ENCODE measurements at regions not wholly inside any gene's neighbourhood (a gene's known extent, or its start where the extent isn't known, plus 50 kb on each side); places are given as distances from the start of the nearest gene placed in this dataset.

DNA sequence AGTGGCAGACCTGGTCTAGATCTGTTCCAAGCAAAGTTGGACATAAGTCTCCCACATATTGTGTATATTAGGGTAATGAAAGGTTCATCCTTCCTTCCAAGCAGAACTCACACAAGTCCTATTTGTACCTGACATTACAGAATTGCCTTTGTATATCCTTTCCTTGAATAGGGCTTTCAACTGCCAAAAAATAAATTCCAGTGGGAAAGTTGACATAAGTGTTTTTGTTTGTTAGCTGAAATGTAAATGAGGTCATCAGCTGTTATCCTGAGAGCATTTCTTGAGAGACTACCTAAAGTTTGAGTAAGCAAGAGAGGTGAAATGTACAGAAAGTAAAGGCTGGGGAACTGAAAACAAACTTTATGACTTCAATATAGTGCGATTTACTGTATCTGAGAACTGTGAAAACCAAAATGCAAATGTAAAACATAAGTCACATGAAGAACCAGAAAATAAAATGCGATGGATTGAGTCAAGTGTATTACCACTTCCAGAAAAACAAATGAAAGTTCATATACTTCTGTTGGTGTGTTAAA lies 527.3 kb upstream of the SEMA3D start:
- no peak overlapping the region for H3K4me2 ChIP-seq (ENCODE audit: insufficient read depth, low read length)
- H4K20me1 ChIP-seq (ENCODE audit: insufficient read depth, low read length), result no peaks in the 10 kb centered on the region
- DNase-seq, result no peak
- no peaks in the 10 kb centered on the region for H3K79me2 ChIP-seq (ENCODE audit: insufficient read depth, low read length)
- TF ChIP-seq, protein P1, sequence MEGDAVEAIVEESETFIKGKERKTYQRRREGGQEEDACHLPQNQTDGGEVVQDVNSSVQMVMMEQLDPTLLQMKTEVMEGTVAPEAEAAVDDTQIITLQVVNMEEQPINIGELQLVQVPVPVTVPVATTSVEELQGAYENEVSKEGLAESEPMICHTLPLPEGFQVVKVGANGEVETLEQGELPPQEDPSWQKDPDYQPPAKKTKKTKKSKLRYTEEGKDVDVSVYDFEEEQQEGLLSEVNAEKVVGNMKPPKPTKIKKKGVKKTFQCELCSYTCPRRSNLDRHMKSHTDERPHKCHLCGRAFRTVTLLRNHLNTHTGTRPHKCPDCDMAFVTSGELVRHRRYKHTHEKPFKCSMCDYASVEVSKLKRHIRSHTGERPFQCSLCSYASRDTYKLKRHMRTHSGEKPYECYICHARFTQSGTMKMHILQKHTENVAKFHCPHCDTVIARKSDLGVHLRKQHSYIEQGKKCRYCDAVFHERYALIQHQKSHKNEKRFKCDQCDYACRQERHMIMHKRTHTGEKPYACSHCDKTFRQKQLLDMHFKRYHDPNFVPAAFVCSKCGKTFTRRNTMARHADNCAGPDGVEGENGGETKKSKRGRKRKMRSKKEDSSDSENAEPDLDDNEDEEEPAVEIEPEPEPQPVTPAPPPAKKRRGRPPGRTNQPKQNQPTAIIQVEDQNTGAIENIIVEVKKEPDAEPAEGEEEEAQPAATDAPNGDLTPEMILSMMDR (IDR thresholded peaks at IDR 0.05; ENCODE audit: borderline replicate concordance, extremely low read depth, low read length, poor library complexity, severe bottlenecking), result no peak
- no peak for TF ChIP-seq EZH2 (IDR thresholded peaks at IDR 0.05; ENCODE audit: borderline replicate concordance, low read depth, low read length, severe bottlenecking)
- no peak overlapping the region for H3K27ac ChIP-seq (ENCODE audit: low read length)
- no peak overlapping the region for H3K9ac ChIP-seq (ENCODE audit: low read depth, low read length)
- H3K4me3 ChIP-seq (ENCODE audit: low read depth in 1 of 2, low read length in 2 of 2), result no peak overlapping the region
- no peak for ATAC-seq (ENCODE audit: insufficient read depth, low read depth)
- H3K27me3 ChIP-seq (ENCODE audit: insufficient read depth, low read length, poor library complexity), result no peaks in the 10 kb centered on the region
- no peaks in the 10 kb centered on the region for H3K9me3 ChIP-seq (ENCODE audit: insufficient read depth, low read length, severe bottlenecking)
- no peaks in the 10 kb centered on the region for H3K36me3 ChIP-seq (ENCODE audit: insufficient read depth, low read length)
- H3K4me1 ChIP-seq (ENCODE audit: insufficient read depth, low read length), result no peaks in the 10 kb centered on the region
- no peak overlapping the region for H2AFZ ChIP-seq (ENCODE audit: low read depth, low read length)

DNA sequence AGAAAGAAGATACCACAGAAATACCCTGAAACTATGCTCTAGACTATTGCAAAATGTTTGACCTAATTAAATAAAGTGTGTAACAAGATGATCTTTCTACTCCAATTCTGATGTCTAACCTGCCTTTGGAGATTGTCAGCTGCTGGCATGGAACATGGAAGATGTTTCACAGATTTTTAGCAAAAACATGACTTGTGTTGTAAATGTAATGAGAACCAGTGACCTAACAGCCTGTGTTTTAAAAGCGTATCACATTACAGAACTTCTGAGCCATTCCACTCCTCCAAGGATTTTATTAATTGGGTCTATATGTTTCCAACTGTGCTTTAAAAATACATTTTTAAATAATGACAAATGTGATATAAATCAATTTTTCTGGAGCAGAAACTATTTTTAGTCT lies 526.3 kb upstream of the SEMA3D start:
- Histone ChIP-seq H2AFZ (ENCODE audit: low read depth, low read length) (no peak overlapping the region), H3K36me3 (ENCODE audit: insufficient read depth, low read length) (no peaks in the 10 kb centered on the region), H3K27ac (ENCODE audit: low read length) (no peak overlapping the region), H3K27me3 (ENCODE audit: insufficient read depth, low read length, poor library complexity) (no peaks in the 10 kb centered on the region), H3K9me3 (ENCODE audit: insufficient read depth, low read length, severe bottlenecking) (no peaks in the 10 kb centered on the region), H3K4me1 (ENCODE audit: insufficient read depth, low read length) (no peaks in the 10 kb centered on the region), H4K20me1 (ENCODE audit: insufficient read depth, low read length) (no peaks in the 10 kb centered on the region), H3K79me2 (ENCODE audit: insufficient read depth, low read length) (no peaks in the 10 kb centered on the region), H3K4me2 (ENCODE audit: insufficient read depth, low read length) (no peak overlapping the region), H3K4me3 (ENCODE audit: low read depth in 1 of 2, low read length in 2 of 2) (no peak overlapping the region), H3K9ac (ENCODE audit: low read depth, low read length) (no peak overlapping the region)
- ATAC-seq (ENCODE audit: insufficient read depth, low read depth) (no peak), DNase-seq (no peak)
- TF ChIP-seq, protein P1 (IDR thresholded peaks at IDR 0.05; ENCODE audit: borderline replicate concordance, extremely low read depth, low read length, poor library complexity, severe bottlenecking), result no peak
- TF ChIP-seq EZH2 (IDR thresholded peaks at IDR 0.05; ENCODE audit: borderline replicate concordance, low read depth, low read length, severe bottlenecking), result no peak

DNA sequence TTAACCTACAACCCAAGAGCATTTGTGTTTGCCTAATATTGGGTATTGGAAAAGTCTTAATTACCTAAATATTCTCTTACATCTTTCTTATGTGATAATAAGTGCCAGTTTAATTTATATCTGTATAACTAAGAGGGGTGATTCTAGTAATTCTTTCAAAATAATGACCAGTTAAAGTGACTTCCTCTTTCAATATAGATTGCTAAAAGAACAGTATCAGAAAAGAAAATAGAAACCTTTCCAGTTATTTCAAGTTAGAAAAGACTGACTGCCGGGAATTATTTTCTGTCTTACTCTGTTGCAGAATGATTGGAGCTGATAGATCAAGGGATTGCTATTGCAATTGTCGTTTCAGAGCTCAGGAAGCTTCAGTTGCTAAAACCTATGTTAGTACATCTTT lies 525.0 kb upstream of the SEMA3D start:
- H3K27ac ChIP-seq (ENCODE audit: low read length), result no peak overlapping the region
- H3K36me3 ChIP-seq (ENCODE audit: insufficient read depth, low read length), result no peaks in the 10 kb centered on the region
- ATAC-seq (ENCODE audit: insufficient read depth, low read depth) (no peak), DNase-seq (no peak)
- no peaks in the 10 kb centered on the region for H4K20me1 ChIP-seq (ENCODE audit: insufficient read depth, low read length)
- H2AFZ ChIP-seq (ENCODE audit: low read depth, low read length), result no peak overlapping the region
- H3K4me2 ChIP-seq (ENCODE audit: insufficient read depth, low read length), result no peak overlapping the region
- H3K9ac ChIP-seq (ENCODE audit: low read depth, low read length), result no peak overlapping the region
- H3K4me3 ChIP-seq (ENCODE audit: low read depth in 1 of 2, low read length in 2 of 2), result no peak overlapping the region
- H3K9me3 ChIP-seq (ENCODE audit: insufficient read depth, low read length, severe bottlenecking), result no peaks in the 10 kb centered on the region
- no peaks in the 10 kb centered on the region for H3K27me3 ChIP-seq (ENCODE audit: insufficient read depth, low read length, poor library complexity)
- TF ChIP-seq, protein P1 (IDR thresholded peaks at IDR 0.05; ENCODE audit: borderline replicate concordance, extremely low read depth, low read length, poor library complexity, severe bottlenecking), result no peak
- no peak for TF ChIP-seq EZH2 (IDR thresholded peaks at IDR 0.05; ENCODE audit: borderline replicate concordance, low read depth, low read length, severe bottlenecking)
- H3K79me2 ChIP-seq (ENCODE audit: insufficient read depth, low read length), result no peaks in the 10 kb centered on the region
- H3K4me1 ChIP-seq (ENCODE audit: insufficient read depth, low read length), result no peaks in the 10 kb centered on the region

DNA sequence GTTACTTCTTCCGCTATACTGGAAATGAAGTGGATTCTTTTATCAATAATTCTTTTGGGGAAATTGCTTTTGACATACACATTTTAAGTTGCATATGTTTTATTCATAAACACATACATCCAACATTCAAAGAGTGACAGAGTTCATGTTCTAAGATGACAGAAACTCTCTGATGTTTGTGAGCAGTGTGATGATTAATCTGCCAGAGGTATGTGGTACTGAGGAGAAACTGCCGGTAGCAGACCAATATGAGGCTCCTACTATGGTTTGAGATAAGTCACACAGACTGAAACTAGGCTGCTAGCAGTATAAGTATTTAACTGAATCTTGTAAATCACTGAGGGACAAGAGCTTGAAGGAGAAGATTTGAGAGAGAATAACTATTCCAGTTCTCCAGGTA lies 524.1 kb upstream of the SEMA3D start:
- Histone ChIP-seq H3K9me3 (ENCODE audit: insufficient read depth, low read length, severe bottlenecking) (no peaks in the 10 kb centered on the region), H3K79me2 (ENCODE audit: insufficient read depth, low read length) (no peaks in the 10 kb centered on the region), H2AFZ (ENCODE audit: low read depth, low read length) (no peak overlapping the region), H3K36me3 (ENCODE audit: insufficient read depth, low read length) (no peaks in the 10 kb centered on the region), H3K4me1 (ENCODE audit: insufficient read depth, low read length) (no peaks in the 10 kb centered on the region), H3K9ac (ENCODE audit: low read depth, low read length) (no peak overlapping the region), H3K4me2 (ENCODE audit: insufficient read depth, low read length) (no peak overlapping the region), H4K20me1 (ENCODE audit: insufficient read depth, low read length) (no peaks in the 10 kb centered on the region), H3K27ac (ENCODE audit: low read length) (no peak overlapping the region), H3K4me3 (ENCODE audit: low read depth in 1 of 2, low read length in 2 of 2) (no peak overlapping the region), H3K27me3 (ENCODE audit: insufficient read depth, low read length, poor library complexity) (no peaks in the 10 kb centered on the region)
- ATAC-seq (ENCODE audit: insufficient read depth, low read depth) (no peak), DNase-seq (no peak)
- TF ChIP-seq, protein P1 (IDR thresholded peaks at IDR 0.05; ENCODE audit: borderline replicate concordance, extremely low read depth, low read length, poor library complexity, severe bottlenecking), result no peak
- TF ChIP-seq EZH2 (IDR thresholded peaks at IDR 0.05; ENCODE audit: borderline replicate concordance, low read depth, low read length, severe bottlenecking), result no peak
